Lower leg skin (tissue), 3 donors: ENCODE measurements at regions not wholly inside any gene's neighbourhood (a gene's known extent, or its start where the extent isn't known, plus 50 kb on each side); places are given as distances from the start of the nearest gene placed in this dataset.
"Not testable (repeated sequence)": the region's sequence is repeated elsewhere in the genome, so short reads cannot be mapped to it uniquely, and the experiment has no call there.

Experiments
- CTCF ChIP-seq, 3 donors: fragments of 450-650 bp; IDR thresholded peaks; one replicate each; pipeline ENCODE4 v1.5.1; 2016; ENCODE audit warnings: antibody characterized with exemption in 3 of 3, mild to moderate bottlenecking in 3 of 3, moderate library complexity in 2 of 3
- POLR2A ChIP-seq, 2 donors: fragments of 450-650 bp; IDR thresholded peaks; one replicate each; pipeline ENCODE4 v1.6.1; 2016 to 2017; ENCODE audit warnings: antibody characterized with exemption in 2 of 2, mild to moderate bottlenecking in 1 of 2, moderate library complexity in 1 of 2

DNA sequence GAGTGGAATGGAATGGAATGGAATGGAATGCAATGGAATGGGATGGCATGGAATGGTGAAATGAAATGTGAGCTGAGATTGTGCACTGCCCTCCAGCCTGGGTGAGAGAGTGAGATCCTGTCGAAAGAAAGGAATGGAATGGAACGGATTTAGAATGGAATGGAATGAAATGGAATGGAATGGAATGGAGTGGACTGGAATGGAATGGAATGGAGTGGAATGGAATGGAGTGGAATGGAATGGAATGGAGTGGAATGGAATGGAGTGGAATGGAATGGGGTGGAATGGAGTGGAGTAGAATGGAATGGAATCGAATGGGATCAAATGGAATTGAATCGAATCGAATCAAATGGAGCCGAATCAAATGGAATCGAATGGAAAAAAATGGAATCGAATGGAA, 354.2 kb upstream of the WSB1 start:
- not testable (repeated sequence) for TF ChIP-seq CTCF, POLR2A (IDR thresholded peaks at IDR 0.05)
